ENCODE measurements at regions not wholly inside any gene's neighbourhood (a gene's known extent, or its start where the extent isn't known, plus 50 kb on each side); places are given as distances from the start of the nearest gene placed in this dataset.
A peak's percentile ranks its signal among the peaks of the same experiment; 100 is the strongest.
"Not testable (repeated sequence)": the region's sequence is repeated elsewhere in the genome, so short reads cannot be mapped to it uniquely, and the experiment has no call there.

- DNase-seq: peak; percentile 23 to 28
Observed at GRCh38 chr5:167286891-167287290, 1004.6 kb upstream of the WWC1 start.

GRCh38 chr5:167290478-167290877 lies 1001.0 kb upstream of the WWC1 start:
- DNase-seq: no peak

- no peak for DNase-seq
Observed at GRCh38 chr5:167294882-167295680, 996.4 kb upstream of the WWC1 start.

- DNase-seq: no peak
Observed at GRCh38 chr5:167295681-167296005, 995.8 kb upstream of the WWC1 start.

- no peak for DNase-seq
Observed at GRCh38 chr5:167296066-167296465, 995.4 kb upstream of the WWC1 start.

- DNase-seq: no peak
Observed at GRCh38 chr5:167296661-167297060, 994.8 kb upstream of the WWC1 start.

GRCh38 chr5:167299861-167300260 lies 991.6 kb upstream of the WWC1 start:
- DNase-seq: not testable (repeated sequence)

- DNase-seq: no peak
Observed at GRCh38 chr5:167303582-167303981, 987.9 kb upstream of the WWC1 start.

- no peak for DNase-seq
Observed at GRCh38 chr5:167304834-167305469, 986.5 kb upstream of the WWC1 start.

GRCh38 chr5:167305591-167306213 lies 985.7 kb upstream of the WWC1 start:
- DNase-seq: no peak

GRCh38 chr5:167307042-167307441 lies 984.4 kb upstream of the WWC1 start:
- no peak for DNase-seq

GRCh38 chr5:167308466-167308865 lies 983.0 kb upstream of the WWC1 start:
- no peak for DNase-seq

GRCh38 chr5:167309941-167310517 lies 981.4 kb upstream of the WWC1 start:
- DNase-seq: no peak

GRCh38 chr5:167311340-167311739 lies 980.1 kb upstream of the WWC1 start:
- DNase-seq: no peak

GRCh38 chr5:167312225-167312624 lies 979.2 kb upstream of the WWC1 start:
- no peak for DNase-seq

- DNase-seq: peak in 1 of 2 experiments; percentile 13
Observed at GRCh38 chr5:167315762-167316161, 975.7 kb upstream of the WWC1 start.

GRCh38 chr5:167317884-167318283 lies 973.6 kb upstream of the WWC1 start:
- DNase-seq: no peak

GRCh38 chr5:167319243-167319642 lies 972.2 kb upstream of the WWC1 start:
- DNase-seq: no peak

- DNase-seq: no peak
Observed at GRCh38 chr5:167320019-167320418, 971.4 kb upstream of the WWC1 start.

- peak; percentile 84 to 86 for DNase-seq
Observed at GRCh38 chr5:167332309-167332708, 959.1 kb upstream of the WWC1 start.

GRCh38 chr5:167336161-167336560 lies 955.3 kb upstream of the WWC1 start:
- no peak for DNase-seq

GRCh38 chr5:167339205-167339604 lies 952.2 kb upstream of the WWC1 start:
- DNase-seq: no peak

GRCh38 chr5:167346461-167346860 lies 945.0 kb upstream of the WWC1 start:
- no peak for DNase-seq

Measured in NCI-H526 (cell line).